Panc1 (cell line): ENCODE measurements at regions not wholly inside any gene's neighbourhood (a gene's known extent, or its start where the extent isn't known, plus 50 kb on each side); places are given as distances from the start of the nearest gene placed in this dataset.

Experiments used
- ATAC-seq: fragments of 200-7000 bp; cut with Tn5 transposase; 2 replicates; pipeline ENCODE4 v1.9.1; 2020; ENCODE audit warnings: mild to moderate bottlenecking, moderate library complexity
- BruUV-seq: library from RNA; stranded (reverse); fragments of 400-500 nt; replicated peaks from 2 replicates; lab custom pipeline; 2021; lab: Mats Ljungman, UMichigan
- CTCF ChIA-PET: fragments of 300-600 bp; sonication (Branson Sonifier 250); formaldehyde crosslinking; loops from one replicate; lab custom pipeline; 2022; ENCODE audit warnings: antibody characterized with exemption; lab: Charles Lee
- POLR2A ChIA-PET: fragments of 300-600 bp; sonication (Branson Sonifier 250); formaldehyde crosslinking; loops from one replicate; lab custom pipeline; 2022; ENCODE audit warnings: antibody characterized with exemption; lab: Charles Lee
- DNase-seq: peaks from one replicate; pipeline ENCODE4 v3.0.0-alpha.2; 2010; ENCODE audit warnings: low read depth, low spot score
- H3K27ac ChIP-seq: 2 replicates; pipeline ENCODE4 v1.5.1; 2011; ENCODE audit warnings: mild to moderate bottlenecking, low read length, inconsistent platforms
- H3K27me3 ChIP-seq: fragments of 200-500 bp; sonication (Bioruptor generic); 2 replicates; pipeline ENCODE4 v1.6.0; 2014; ENCODE audit warnings: low read length, inconsistent platforms; ENCODE audit not compliant: control insufficient read depth, insufficient read depth
- H3K36me3 ChIP-seq: fragments of 200-500 bp; sonication (Bioruptor generic); 2 replicates; pipeline ENCODE4 v1.5.1; 2014; ENCODE audit warnings: inconsistent platforms, mild to moderate bottlenecking, low read length, moderate library complexity; ENCODE audit not compliant: control insufficient read depth, insufficient read depth
- H3K4me1 ChIP-seq: 2 replicates; pipeline ENCODE4 v1.5.1; 2011; ENCODE audit warnings: inconsistent platforms, mild to moderate bottlenecking, low read length, moderate library complexity; ENCODE audit not compliant: control insufficient read depth, insufficient read depth
- H3K4me3 ChIP-seq, 2 experiments: 2 replicates each; pipeline ENCODE4 v1.5.1; 2011 to 2012; ENCODE audit warnings: low read depth in 2 of 2, low read length in 2 of 2, mild to moderate bottlenecking in 2 of 2, inconsistent platforms in 1 of 2, moderate library complexity in 1 of 2
- H3K9me3 ChIP-seq: fragments of 200-500 bp; sonication (Bioruptor generic); 2 replicates; pipeline ENCODE4 v1.5.1; 2014; ENCODE audit warnings: low read depth, mild to moderate bottlenecking, inconsistent platforms, low read length, moderate library complexity; ENCODE audit not compliant: control insufficient read depth, insufficient read depth
- POLR2AphosphoS5 ChIP-seq: IDR thresholded peaks from 2 replicates; pipeline ENCODE4 v1.6.1; 2012; ENCODE audit warnings: mild to moderate bottlenecking, low read depth, low read length, moderate library complexity
- SIN3A ChIP-seq: IDR thresholded peaks from 2 replicates; pipeline ENCODE4 v1.6.1; 2012; ENCODE audit warnings: low read depth, mild to moderate bottlenecking, low read length, moderate library complexity, borderline replicate concordance; ENCODE audit not compliant: insufficient read depth
- TCF7L2 ChIP-seq: IDR thresholded peaks from 2 replicates; pipeline ENCODE4 v1.6.1; 2011; ENCODE audit warnings: mild to moderate bottlenecking, low read depth, low read length, inconsistent platforms
- in situ Hi-C: cut with HindIII; loops from 2 replicates; pipeline ENCODE4 v1.10.0; 2016; ENCODE audit warnings: low sequenced_read_pairs, low pct_unique_long_range_greater_than_20kb
- intact Hi-C: fragments of 100-400 bp; cut with micrococcal nuclease; formaldehyde crosslinking; loops from one replicate; pipeline ENCODE4 v1.10.0; 2022; ENCODE audit not compliant: unreplicated experiment
- TF ChIP-seq, protein P1 (sequence below), 2 experiments: IDR thresholded peaks; 2 replicates each; pipeline ENCODE4 v1.6.1; 2011 to 2012; ENCODE audit warnings: low read depth in 2 of 2, control low read depth in 1 of 2, low read length in 1 of 2, mild to moderate bottlenecking in 1 of 2, moderate library complexity in 1 of 2; ENCODE audit not compliant: insufficient read depth in 1 of 2
- TF ChIP-seq, protein P2 (sequence below): fragments of 450-650 bp; IDR thresholded peaks from 2 replicates; pipeline ENCODE4 v1.5.1; 2017; ENCODE audit warnings: mild to moderate bottlenecking

DNA sequence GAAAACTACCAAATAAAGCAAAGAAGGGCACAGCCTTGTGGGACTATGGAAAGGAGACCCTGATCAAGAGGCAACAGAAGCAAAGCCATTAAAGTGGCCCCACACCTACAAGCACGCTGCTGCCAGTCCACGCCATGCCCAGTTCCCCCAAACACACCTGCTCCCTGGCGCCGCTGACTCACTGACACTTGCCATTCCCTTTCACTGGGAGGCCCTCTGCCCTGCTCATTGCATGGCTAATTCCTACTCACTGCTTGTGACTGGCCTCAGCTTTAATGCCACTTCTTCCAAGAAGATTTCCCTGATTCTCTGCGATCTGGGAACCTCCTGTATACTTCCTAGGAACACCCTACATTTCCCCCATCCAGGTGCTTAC is 71.2 kb upstream of the TAF1L start:
- DNase-seq (no peak), ATAC-seq (0 out of 2 replicates have a peak, but pooled peaks have one; percentile 14)
- intact Hi-C loops, result loop anchor here (10.0 kb wide), 1 partner anchor 112 kb away; no protein-coding TSS in a partner anchor
- Histone ChIP-seq H3K27me3 (no peaks in the 10 kb centered on the region), H3K4me3 (no peak overlapping the region), H3K9me3 (no peaks in the 10 kb centered on the region), H3K36me3 (no peaks in the 10 kb centered on the region), H3K27ac (no peak overlapping the region), H3K4me1 (no peaks in the 10 kb centered on the region)
- in situ Hi-C loops, result no loop called here
- POLR2A ChIA-PET, result no interaction called here
- no peak for TF ChIP-seq TCF7L2
- CTCF ChIA-PET, result no interaction called here
- BruUV-seq, result no TSS peak

DNA sequence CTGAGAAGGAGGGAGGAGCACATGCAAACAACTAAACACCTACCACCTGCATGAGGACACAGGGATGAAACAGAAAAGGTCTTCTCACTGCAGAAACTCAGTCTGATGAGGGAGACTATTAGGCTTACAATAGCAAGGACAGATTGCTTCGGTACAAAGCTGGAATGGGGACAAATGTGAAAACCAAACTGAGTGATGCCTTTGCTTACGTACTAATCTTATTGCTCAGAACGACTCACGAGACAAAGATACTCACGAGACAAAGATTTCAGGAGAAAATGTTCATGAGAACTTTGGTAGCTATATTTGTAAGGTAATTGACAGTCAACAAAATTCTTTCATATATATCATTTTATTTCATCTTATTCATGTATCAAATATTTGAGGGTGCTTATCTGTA is 71.9 kb upstream of the TAF1L start:
- Histone ChIP-seq H3K27me3 (no peaks in the 10 kb centered on the region), H3K4me1 (no peaks in the 10 kb centered on the region), H3K4me3 (no peak overlapping the region), H3K36me3 (no peaks in the 10 kb centered on the region), H3K9me3 (no peaks in the 10 kb centered on the region), H3K27ac (no peak overlapping the region)
- ATAC-seq (no peak), DNase-seq (no peak)
- TF ChIP-seq SIN3A, result no peak
- TF ChIP-seq, protein P1, sequence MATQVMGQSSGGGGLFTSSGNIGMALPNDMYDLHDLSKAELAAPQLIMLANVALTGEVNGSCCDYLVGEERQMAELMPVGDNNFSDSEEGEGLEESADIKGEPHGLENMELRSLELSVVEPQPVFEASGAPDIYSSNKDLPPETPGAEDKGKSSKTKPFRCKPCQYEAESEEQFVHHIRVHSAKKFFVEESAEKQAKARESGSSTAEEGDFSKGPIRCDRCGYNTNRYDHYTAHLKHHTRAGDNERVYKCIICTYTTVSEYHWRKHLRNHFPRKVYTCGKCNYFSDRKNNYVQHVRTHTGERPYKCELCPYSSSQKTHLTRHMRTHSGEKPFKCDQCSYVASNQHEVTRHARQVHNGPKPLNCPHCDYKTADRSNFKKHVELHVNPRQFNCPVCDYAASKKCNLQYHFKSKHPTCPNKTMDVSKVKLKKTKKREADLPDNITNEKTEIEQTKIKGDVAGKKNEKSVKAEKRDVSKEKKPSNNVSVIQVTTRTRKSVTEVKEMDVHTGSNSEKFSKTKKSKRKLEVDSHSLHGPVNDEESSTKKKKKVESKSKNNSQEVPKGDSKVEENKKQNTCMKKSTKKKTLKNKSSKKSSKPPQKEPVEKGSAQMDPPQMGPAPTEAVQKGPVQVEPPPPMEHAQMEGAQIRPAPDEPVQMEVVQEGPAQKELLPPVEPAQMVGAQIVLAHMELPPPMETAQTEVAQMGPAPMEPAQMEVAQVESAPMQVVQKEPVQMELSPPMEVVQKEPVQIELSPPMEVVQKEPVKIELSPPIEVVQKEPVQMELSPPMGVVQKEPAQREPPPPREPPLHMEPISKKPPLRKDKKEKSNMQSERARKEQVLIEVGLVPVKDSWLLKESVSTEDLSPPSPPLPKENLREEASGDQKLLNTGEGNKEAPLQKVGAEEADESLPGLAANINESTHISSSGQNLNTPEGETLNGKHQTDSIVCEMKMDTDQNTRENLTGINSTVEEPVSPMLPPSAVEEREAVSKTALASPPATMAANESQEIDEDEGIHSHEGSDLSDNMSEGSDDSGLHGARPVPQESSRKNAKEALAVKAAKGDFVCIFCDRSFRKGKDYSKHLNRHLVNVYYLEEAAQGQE (IDR thresholded peaks at IDR 0.05; ENCODE audit: insufficient read depth in 1 of 2, low read depth in 2 of 2, low read length in 1 of 2), result no peak
- TF ChIP-seq, protein P2, sequence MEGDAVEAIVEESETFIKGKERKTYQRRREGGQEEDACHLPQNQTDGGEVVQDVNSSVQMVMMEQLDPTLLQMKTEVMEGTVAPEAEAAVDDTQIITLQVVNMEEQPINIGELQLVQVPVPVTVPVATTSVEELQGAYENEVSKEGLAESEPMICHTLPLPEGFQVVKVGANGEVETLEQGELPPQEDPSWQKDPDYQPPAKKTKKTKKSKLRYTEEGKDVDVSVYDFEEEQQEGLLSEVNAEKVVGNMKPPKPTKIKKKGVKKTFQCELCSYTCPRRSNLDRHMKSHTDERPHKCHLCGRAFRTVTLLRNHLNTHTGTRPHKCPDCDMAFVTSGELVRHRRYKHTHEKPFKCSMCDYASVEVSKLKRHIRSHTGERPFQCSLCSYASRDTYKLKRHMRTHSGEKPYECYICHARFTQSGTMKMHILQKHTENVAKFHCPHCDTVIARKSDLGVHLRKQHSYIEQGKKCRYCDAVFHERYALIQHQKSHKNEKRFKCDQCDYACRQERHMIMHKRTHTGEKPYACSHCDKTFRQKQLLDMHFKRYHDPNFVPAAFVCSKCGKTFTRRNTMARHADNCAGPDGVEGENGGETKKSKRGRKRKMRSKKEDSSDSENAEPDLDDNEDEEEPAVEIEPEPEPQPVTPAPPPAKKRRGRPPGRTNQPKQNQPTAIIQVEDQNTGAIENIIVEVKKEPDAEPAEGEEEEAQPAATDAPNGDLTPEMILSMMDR, result no peak
- no peak for TF ChIP-seq POLR2AphosphoS5
- no peak for TF ChIP-seq TCF7L2
- in situ Hi-C loops, result no loop called here
- intact Hi-C loops, result loop anchor here (10.0 kb wide), 1 partner anchor 113 kb away; no protein-coding TSS in a partner anchor
- POLR2A ChIA-PET, result no interaction called here
- BruUV-seq, result no TSS peak
- CTCF ChIA-PET, result no interaction called here

DNA sequence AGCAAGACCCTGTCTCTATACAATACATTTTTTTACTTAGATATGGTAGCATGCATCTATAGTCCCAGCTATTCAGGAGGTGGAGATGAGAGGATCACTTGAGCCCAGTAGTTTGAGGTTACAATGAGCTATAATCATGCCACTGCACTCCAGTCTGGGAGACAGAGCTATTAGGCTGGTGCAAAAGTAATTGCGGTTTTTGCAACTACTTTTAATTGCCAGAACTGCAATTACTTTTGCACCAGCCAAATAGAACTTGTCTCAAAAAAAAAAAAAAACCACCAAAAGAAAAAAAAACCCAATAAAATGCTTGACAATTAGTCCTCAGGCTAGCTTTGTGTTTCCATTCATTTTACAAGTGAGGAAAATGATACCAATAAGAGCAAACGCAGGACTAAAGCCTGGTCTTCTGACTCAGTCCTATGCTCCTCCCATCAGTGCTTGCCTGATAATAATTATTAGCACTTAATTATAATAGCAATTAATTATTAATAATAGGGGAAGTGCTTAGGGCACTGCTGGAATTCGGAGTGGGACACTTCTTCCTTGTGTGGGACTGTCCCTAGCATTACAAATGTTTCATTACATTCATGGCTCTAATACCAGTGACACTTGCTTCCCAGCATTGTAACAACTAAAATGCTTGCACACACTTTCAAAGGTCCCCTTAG is 73.1 kb upstream of the TAF1L start:
- intact Hi-C loops (loop anchor here (10.0 kb wide), 1 partner anchor 114 kb away; no protein-coding TSS in a partner anchor), in situ Hi-C loops (no loop called here)
- DNase-seq, result no peak
- Histone ChIP-seq H3K27ac (no peak overlapping the region), H3K9me3 (no peaks in the 10 kb centered on the region), H3K4me1 (no peaks in the 10 kb centered on the region), H3K27me3 (no peaks in the 10 kb centered on the region), H3K36me3 (no peaks in the 10 kb centered on the region), H3K4me3 (no peak overlapping the region)
- ATAC-seq, result no peak
- no TSS peak for BruUV-seq
- no peak for TF ChIP-seq TCF7L2
- no peak for TF ChIP-seq POLR2AphosphoS5
- TF ChIP-seq, protein P2, result no peak
- TF ChIP-seq, protein P1 (IDR thresholded peaks at IDR 0.05; ENCODE audit: insufficient read depth in 1 of 2, low read depth in 2 of 2, low read length in 1 of 2), result no peak
- TF ChIP-seq SIN3A, result no peak
- ChIA-PET POLR2A (interaction anchor here (0.6 kb wide), 1 partner anchor 157 kb away, joined by 9 read pairs; no protein-coding TSS in a partner anchor), CTCF (no interaction called here)
